SK-N-SH (cell line): ENCODE measurements at regions not wholly inside any gene's neighbourhood (a gene's known extent, or its start where the extent isn't known, plus 50 kb on each side); places are given as distances from the start of the nearest gene placed in this dataset.

Experiments used
- CTCF ChIA-PET: fragments of 300-600, 350-600 bp; formaldehyde crosslinking; extraction: SDS; loops from one replicate; lab custom pipeline; 2021; lab: Yijun Ruan, JAX
- POLR2A ChIA-PET: fragments of 350-600 bp; sonication (Branson Sonifier 250); formaldehyde crosslinking; extraction: SDS; loops from one replicate; lab custom pipeline; 2020; ENCODE audit warnings: antibody characterized with exemption, inconsistent platforms; lab: Yijun Ruan, JAX
- DNase-seq: peaks from one replicate; pipeline ENCODE4 v3.0.0; 2012
- H2AFZ ChIP-seq: fragments of 200-600 bp; sonication (generic); 2 replicates; pipeline ENCODE4 v1.8.1; 2016; ENCODE audit warnings: antibody characterized with exemption, mild to moderate bottlenecking, low read depth
- H3F3A ChIP-seq: fragments of 200-600 bp; sonication (generic); replicated peaks from 2 replicates; pipeline ENCODE3; 2016; ENCODE audit warnings: antibody characterized with exemption, mild to moderate bottlenecking; ENCODE audit not compliant: insufficient read depth
- H3K27ac ChIP-seq, 2 experiments: fragments of 200-500 bp in 1 of 2; fragments of 200-600 bp in 1 of 2; sonication (Bioruptor generic) in 1 of 2; sonication (generic), shearing (Covaris generic) in 1 of 2; 2 replicates each; pipeline versions ENCODE4 v1.5.1 to v1.6.1; 2014 to 2016; ENCODE audit warnings: low read depth in 2 of 2, inconsistent platforms in 1 of 2, low read length in 1 of 2, mild to moderate bottlenecking in 1 of 2, mixed read lengths in 1 of 2
- H3K27me3 ChIP-seq: fragments of 200-600 bp; sonication (generic), shearing (Covaris generic); 2 replicates; pipeline ENCODE4 v1.6.1; 2016; ENCODE audit warnings: mixed run types; ENCODE audit not compliant: insufficient read depth
- H3K36me3 ChIP-seq, 2 experiments: fragments of 200-500 bp in 1 of 2; fragments of 200-600 bp in 1 of 2; sonication (Bioruptor generic) in 1 of 2; sonication (generic) in 1 of 2; replicated peaks in 1 of 2; 2 replicates each; pipeline versions ENCODE3 to v1.5.1; 2014 to 2016; ENCODE audit warnings: low read length in 1 of 2, mild to moderate bottlenecking in 1 of 2; ENCODE audit not compliant: insufficient read depth in 2 of 2, control insufficient read depth in 1 of 2
- H3K4me1 ChIP-seq, 2 experiments: fragments of 200-500 bp in 1 of 2; fragments of 200-600 bp in 1 of 2; sonication (Bioruptor generic) in 1 of 2; sonication (generic), shearing (Covaris generic) in 1 of 2; 2 replicates each; pipeline versions ENCODE4 v1.5.1 to v1.6.1; 2014 to 2016; ENCODE audit warnings: low read depth in 1 of 2, low read length in 1 of 2, mixed run types in 1 of 2; ENCODE audit not compliant: insufficient read depth in 2 of 2, control insufficient read depth in 1 of 2
- H3K4me2 ChIP-seq: fragments of 200-600 bp; sonication (generic), shearing (Covaris generic); 2 replicates; pipeline ENCODE4 v1.6.1; 2017; ENCODE audit warnings: mixed run types
- H3K4me3 ChIP-seq, 2 experiments: fragments of 200-500 bp in 1 of 2; fragments of 200-600 bp in 1 of 2; sonication (Bioruptor generic) in 1 of 2; sonication (generic), shearing (Covaris generic) in 1 of 2; 2 replicates each; pipeline versions ENCODE4 v1.5.1 to v1.8.1; 2014 to 2016; ENCODE audit warnings: low read depth in 2 of 2, inconsistent platforms in 1 of 2, low read length in 1 of 2, mild to moderate bottlenecking in 1 of 2, mixed read lengths in 1 of 2, moderate library complexity in 1 of 2
- H3K79me2 ChIP-seq: fragments of 200-600 bp; sonication (generic); 2 replicates; pipeline ENCODE4 v1.8.1; 2017; ENCODE audit warnings: mild to moderate bottlenecking; ENCODE audit not compliant: insufficient read depth
- H3K9ac ChIP-seq: fragments of 200-600 bp; sonication (generic); 2 replicates; pipeline ENCODE4 v1.6.1; 2017; ENCODE audit warnings: mixed run types
- H3K9me2 ChIP-seq: fragments of 200-600 bp; sonication (generic); 2 replicates; pipeline ENCODE4 v1.6.1; 2017; ENCODE audit warnings: mixed run types
- H3K9me3 ChIP-seq: fragments of 200-600 bp; sonication (generic); 2 replicates; pipeline ENCODE4 v1.6.1; 2017; ENCODE audit warnings: mixed run types, mild to moderate bottlenecking, moderate library complexity
- H4K20me1 ChIP-seq: fragments of 200-600 bp; sonication (generic); 2 replicates; pipeline ENCODE4 v1.6.1; 2017; ENCODE audit warnings: mild to moderate bottlenecking, mixed run types; ENCODE audit not compliant: insufficient read depth
- CHD2 ChIP-seq: fragments of 150-350 bp; IDR thresholded peaks from 2 replicates; pipeline ENCODE4 v1.6.1; 2018; ENCODE audit warnings: low read length; ENCODE audit not compliant: partially characterized antibody
- CTCF ChIP-seq: fragments of 200-600 bp; sonication (generic); IDR thresholded peaks from 2 replicates; pipeline ENCODE4 v1.6.1; 2017; ENCODE audit warnings: antibody characterized with exemption, mild to moderate bottlenecking, moderate library complexity
- FOSL2 ChIP-seq: IDR thresholded peaks from 2 replicates; pipeline ENCODE4 v1.4.0; 2012; ENCODE audit warnings: low read depth, mild to moderate bottlenecking, moderate library complexity, borderline replicate concordance
- GABPA ChIP-seq: IDR thresholded peaks from 2 replicates; pipeline ENCODE4 v1.4.0; 2012; ENCODE audit warnings: low read depth, mild to moderate bottlenecking
- IRF3 ChIP-seq: fragments of 150-350 bp; IDR thresholded peaks from 2 replicates; pipeline ENCODE4 v1.6.1; 2016; ENCODE audit warnings: mild to moderate bottlenecking, low read depth, low read length
- RAD21 ChIP-seq: IDR thresholded peaks from 2 replicates; pipeline ENCODE4 v1.6.1; 2012; ENCODE audit warnings: mild to moderate bottlenecking, low read length
- REST ChIP-seq: IDR thresholded peaks from 2 replicates; pipeline ENCODE4 v1.6.1; 2012; ENCODE audit warnings: mild to moderate bottlenecking, low read depth, low read length, moderate library complexity
- RFX5 ChIP-seq: IDR thresholded peaks from 2 replicates; pipeline ENCODE4 v1.6.1; 2012; ENCODE audit warnings: mild to moderate bottlenecking, improper control_type of control experiment, low read length
- SIN3A ChIP-seq: IDR thresholded peaks from 2 replicates; pipeline ENCODE4 v1.6.1; 2012; ENCODE audit warnings: low read depth, mild to moderate bottlenecking, low read length, moderate library complexity, borderline replicate concordance
- SMC3 ChIP-seq: IDR thresholded peaks from 2 replicates; pipeline ENCODE4 v1.6.1; 2012; ENCODE audit warnings: low read depth, low read length, improper control_type of control experiment
- USF1 ChIP-seq: IDR thresholded peaks from 2 replicates; pipeline ENCODE4 v1.4.0; 2012; ENCODE audit warnings: low read depth, borderline replicate concordance
- WGBS: methylation state at CpG from one replicate; pipeline ENCODE4 v1.1.6; 2017; ENCODE audit warnings: low lambda C conversion rate; 5-methylcytosine and 5-hydroxymethylcytosine counted together

GRCh38 chr5:125746917-125747316 lies 676.3 kb upstream of the GRAMD2B start (continued):
- TF ChIP-seq REST: no peak
- TF ChIP-seq, all 33 proteins: peak for 0

- Histone ChIP-seq H3K27me3 (no peaks in the 10 kb centered on the region), H3K9ac (no peak overlapping the region), H3K4me1 (no peaks in the 10 kb centered on the region; a peak in 1 of 4 replicates), H3F3A (no peaks in the 10 kb centered on the region), H3K79me2 (no peaks in the 10 kb centered on the region), H4K20me1 (no peaks in the 10 kb centered on the region), H3K36me3 (no peaks in the 10 kb centered on the region), H3K4me3 (no peak overlapping the region), H3K9me3 (no peaks in the 10 kb centered on the region), H3K4me2 (no peak overlapping the region), H3K9me2 (no peaks in the 10 kb centered on the region; the same call in 1 of the 2 replicates), H3K27ac (no peak overlapping the region), H2AFZ (no peak overlapping the region)
- no peak for DNase-seq
- TF ChIP-seq USF1 (no peak), RFX5 (no peak), SIN3A (no peak)
- 76% methylated on average over 3 of the region's 3 CpGs for WGBS
- ChIA-PET CTCF (interaction anchor here (1.1 kb wide), 1 partner anchor 25 kb away, joined by 3 read pairs; no protein-coding TSS in a partner anchor), POLR2A (no interaction called here)
These were observed 672.9 kb upstream of the GRAMD2B start for GRCh38 chr5:125750147-125750860.

GRCh38 chr5:125750861-125751186 lies 672.4 kb upstream of the GRAMD2B start:
- Histone ChIP-seq H3K4me1 (no peaks in the 10 kb centered on the region; a peak in 1 of 4 replicates), H3K9ac (no peak overlapping the region), H3K27ac (no peak overlapping the region), H2AFZ (no peak overlapping the region), H3K27me3 (no peaks in the 10 kb centered on the region), H3K9me2 (no peaks in the 10 kb centered on the region; the same call in 1 of the 2 replicates), H4K20me1 (no peaks in the 10 kb centered on the region), H3K4me2 (no peak overlapping the region), H3K9me3 (no peaks in the 10 kb centered on the region), H3F3A (no peaks in the 10 kb centered on the region), H3K79me2 (no peaks in the 10 kb centered on the region), H3K36me3 (no peaks in the 10 kb centered on the region), H3K4me3 (no peak overlapping the region)
- CTCF ChIA-PET: interaction anchor here (1.1 kb wide), 1 partner anchor 26 kb away, joined by 3 read pairs; no protein-coding TSS in a partner anchor
- DNase-seq: no peak
- POLR2A ChIA-PET: no interaction called here
- no peak for TF ChIP-seq REST
- no peak for TF ChIP-seq SMC3
- TF ChIP-seq USF1: no peak
- no peak for TF ChIP-seq CTCF
- no peak for TF ChIP-seq IRF3
- no peak for TF ChIP-seq FOSL2
- no peak for TF ChIP-seq GABPA
- TF ChIP-seq CHD2: no peak
- no peak for TF ChIP-seq RAD21
